ENCODE measurements at regions not wholly inside any gene's neighbourhood (a gene's known extent, or its start where the extent isn't known, plus 50 kb on each side); places are given as distances from the start of the nearest gene placed in this dataset.
A peak's percentile ranks its signal among the peaks of the same experiment; 100 is the strongest.

- Histone ChIP-seq H3K4me3 (ENCODE audit: low read length) (no peak overlapping the region), H3K9ac (ENCODE audit: low read length) (no peak overlapping the region), H3K4me1 (ENCODE audit: control insufficient read depth, insufficient read depth, low read length) (peaks cover 33% of the 10 kb centered on the region), H3K27me3 (ENCODE audit: control insufficient read depth, insufficient read depth, low read length) (no peaks in the 10 kb centered on the region), H3K36me3 (ENCODE audit: control insufficient read depth, insufficient read depth, low read length) (no peaks in the 10 kb centered on the region), H3K9me3 (ENCODE audit: control insufficient read depth, low read length) (no peaks in the 10 kb centered on the region)
These were observed 169.8 kb upstream of the RAI14 start for GRCh38 chr5:34486160-34486848.

GRCh38 chr5:34486849-34487158, 169.3 kb upstream of the RAI14 start:
- Histone ChIP-seq H3K27me3 (ENCODE audit: control insufficient read depth, insufficient read depth, low read length) (no peaks in the 10 kb centered on the region), H3K4me1 (ENCODE audit: control insufficient read depth, insufficient read depth, low read length) (peaks cover 33% of the 10 kb centered on the region), H3K4me3 (ENCODE audit: low read length) (no peak overlapping the region), H3K9ac (ENCODE audit: low read length) (no peak overlapping the region), H3K36me3 (ENCODE audit: control insufficient read depth, insufficient read depth, low read length) (no peaks in the 10 kb centered on the region), H3K9me3 (ENCODE audit: control insufficient read depth, low read length) (no peaks in the 10 kb centered on the region)

GRCh38 chr5:34487159-34487879, 168.8 kb upstream of the RAI14 start:
- H3K9me3 ChIP-seq (ENCODE audit: control insufficient read depth, low read length): no peaks in the 10 kb centered on the region
- no peaks in the 10 kb centered on the region for H3K27me3 ChIP-seq (ENCODE audit: control insufficient read depth, insufficient read depth, low read length)
- H3K4me3 ChIP-seq (ENCODE audit: low read length): no peak overlapping the region
- H3K36me3 ChIP-seq (ENCODE audit: control insufficient read depth, insufficient read depth, low read length): no peaks in the 10 kb centered on the region
- peaks cover 33% of the 10 kb centered on the region for H3K4me1 ChIP-seq (ENCODE audit: control insufficient read depth, insufficient read depth, low read length)
- peak overlapping the region; percentile 36 for H3K9ac ChIP-seq (ENCODE audit: low read length)

- Histone ChIP-seq H3K27me3 (ENCODE audit: control insufficient read depth, insufficient read depth, low read length) (no peaks in the 10 kb centered on the region), H3K4me3 (ENCODE audit: low read length) (no peak overlapping the region), H3K36me3 (ENCODE audit: control insufficient read depth, insufficient read depth, low read length) (no peaks in the 10 kb centered on the region), H3K4me1 (ENCODE audit: control insufficient read depth, insufficient read depth, low read length) (peaks cover 33% of the 10 kb centered on the region), H3K9me3 (ENCODE audit: control insufficient read depth, low read length) (no peaks in the 10 kb centered on the region), H3K9ac (ENCODE audit: low read length) (peak overlapping the region; percentile 36)
These were observed 168.2 kb upstream of the RAI14 start for GRCh38 chr5:34487956-34488355.

- no peaks in the 10 kb centered on the region for H3K27me3 ChIP-seq (ENCODE audit: control insufficient read depth, insufficient read depth, low read length)
These were observed 167.1 kb upstream of the RAI14 start for GRCh38 chr5:34488984-34489383.

GRCh38 chr5:34490506-34491250, 165.4 kb upstream of the RAI14 start:
- Histone ChIP-seq H3K9me3 (ENCODE audit: control insufficient read depth, low read length) (no peaks in the 10 kb centered on the region), H3K27me3 (ENCODE audit: control insufficient read depth, insufficient read depth, low read length) (no peaks in the 10 kb centered on the region), H3K4me1 (ENCODE audit: control insufficient read depth, insufficient read depth, low read length) (peaks cover 33% of the 10 kb centered on the region), H3K4me3 (ENCODE audit: low read length) (no peak overlapping the region), H3K9ac (ENCODE audit: low read length) (no peak overlapping the region), H3K36me3 (ENCODE audit: control insufficient read depth, insufficient read depth, low read length) (no peaks in the 10 kb centered on the region)

More at GRCh38 chr5:34488984-34489383, 167.1 kb upstream of the RAI14 start:
- Histone ChIP-seq H3K9me3 (ENCODE audit: control insufficient read depth, low read length) (no peaks in the 10 kb centered on the region), H3K4me3 (ENCODE audit: low read length) (no peak overlapping the region), H3K9ac (ENCODE audit: low read length) (no peak overlapping the region), H3K36me3 (ENCODE audit: control insufficient read depth, insufficient read depth, low read length) (no peaks in the 10 kb centered on the region), H3K4me1 (ENCODE audit: control insufficient read depth, insufficient read depth, low read length) (peaks cover 33% of the 10 kb centered on the region)

- Histone ChIP-seq H3K36me3 (ENCODE audit: control insufficient read depth, insufficient read depth, low read length) (no peaks in the 10 kb centered on the region), H3K9me3 (ENCODE audit: control insufficient read depth, low read length) (no peaks in the 10 kb centered on the region), H3K4me1 (ENCODE audit: control insufficient read depth, insufficient read depth, low read length) (peaks cover 30% of the 10 kb centered on the region), H3K4me3 (ENCODE audit: low read length) (no peak overlapping the region), H3K27me3 (ENCODE audit: control insufficient read depth, insufficient read depth, low read length) (no peaks in the 10 kb centered on the region), H3K9ac (ENCODE audit: low read length) (no peak overlapping the region)
These were observed 164.9 kb upstream of the RAI14 start for GRCh38 chr5:34491251-34491620.

- Histone ChIP-seq H3K4me3 (ENCODE audit: low read length) (no peak overlapping the region), H3K27me3 (ENCODE audit: control insufficient read depth, insufficient read depth, low read length) (no peaks in the 10 kb centered on the region), H3K9me3 (ENCODE audit: control insufficient read depth, low read length) (no peaks in the 10 kb centered on the region), H3K9ac (ENCODE audit: low read length) (no peak overlapping the region), H3K36me3 (ENCODE audit: control insufficient read depth, insufficient read depth, low read length) (no peaks in the 10 kb centered on the region), H3K4me1 (ENCODE audit: control insufficient read depth, insufficient read depth, low read length) (peaks cover 14% of the 10 kb centered on the region)
These were observed 161.9 kb upstream of the RAI14 start for GRCh38 chr5:34494111-34494755.

- Histone ChIP-seq H3K9me3 (ENCODE audit: control insufficient read depth, low read length) (no peaks in the 10 kb centered on the region), H3K9ac (ENCODE audit: low read length) (no peak overlapping the region), H3K27me3 (ENCODE audit: control insufficient read depth, insufficient read depth, low read length) (no peaks in the 10 kb centered on the region), H3K4me1 (ENCODE audit: control insufficient read depth, insufficient read depth, low read length) (peaks cover 14% of the 10 kb centered on the region), H3K36me3 (ENCODE audit: control insufficient read depth, insufficient read depth, low read length) (no peaks in the 10 kb centered on the region), H3K4me3 (ENCODE audit: low read length) (no peak overlapping the region)
These were observed 160.9 kb upstream of the RAI14 start for GRCh38 chr5:34495178-34495577.

- Histone ChIP-seq H3K4me1 (ENCODE audit: control insufficient read depth, insufficient read depth, low read length) (peaks cover 14% of the 10 kb centered on the region), H3K4me3 (ENCODE audit: low read length) (no peak overlapping the region), H3K27me3 (ENCODE audit: control insufficient read depth, insufficient read depth, low read length) (no peaks in the 10 kb centered on the region), H3K9ac (ENCODE audit: low read length) (no peak overlapping the region), H3K9me3 (ENCODE audit: control insufficient read depth, low read length) (no peaks in the 10 kb centered on the region), H3K36me3 (ENCODE audit: control insufficient read depth, insufficient read depth, low read length) (no peaks in the 10 kb centered on the region)
These were observed 159.9 kb upstream of the RAI14 start for GRCh38 chr5:34496260-34496691.

- Histone ChIP-seq H3K27me3 (ENCODE audit: control insufficient read depth, insufficient read depth, low read length) (no peaks in the 10 kb centered on the region), H3K36me3 (ENCODE audit: control insufficient read depth, insufficient read depth, low read length) (no peaks in the 10 kb centered on the region), H3K4me3 (ENCODE audit: low read length) (no peak overlapping the region), H3K4me1 (ENCODE audit: control insufficient read depth, insufficient read depth, low read length) (peaks cover 14% of the 10 kb centered on the region), H3K9ac (ENCODE audit: low read length) (no peak overlapping the region), H3K9me3 (ENCODE audit: control insufficient read depth, low read length) (no peaks in the 10 kb centered on the region)
These were observed 159.2 kb upstream of the RAI14 start for GRCh38 chr5:34496701-34497469.
